Osteoblast (primary cell): ENCODE measurements at regions not wholly inside any gene's neighbourhood (a gene's known extent, or its start where the extent isn't known, plus 50 kb on each side); places are given as distances from the start of the nearest gene placed in this dataset.

Experiments
- DNase-seq: peaks from one replicate; pipeline ENCODE4 v3.0.0; 2011; ENCODE audit warnings: low spot score, mixed read lengths; ENCODE audit not compliant: insufficient read length; ENCODE audit errors: missing footprints
- H2AFZ ChIP-seq: 2 replicates; pipeline ENCODE4 v1.6.0; 2011; ENCODE audit warnings: mild to moderate bottlenecking, low read length
- H3K27ac ChIP-seq: 2 replicates; pipeline ENCODE4 v1.5.1; 2011; ENCODE audit warnings: mild to moderate bottlenecking, low read depth, low read length, moderate library complexity
- H3K27me3 ChIP-seq: 2 replicates; pipeline ENCODE4 v1.6.0; 2012; ENCODE audit warnings: mild to moderate bottlenecking, control low read depth, inconsistent platforms, low read length, moderate library complexity; ENCODE audit not compliant: insufficient read depth
- H3K36me3 ChIP-seq: 2 replicates; pipeline ENCODE4 v1.5.1; 2011; ENCODE audit warnings: mild to moderate bottlenecking, low read length, control low read depth, moderate library complexity; ENCODE audit not compliant: insufficient read depth
- H3K4me1 ChIP-seq: 2 replicates; pipeline ENCODE4 v1.5.1; 2011; ENCODE audit warnings: mild to moderate bottlenecking, low read length, control low read depth, moderate library complexity; ENCODE audit not compliant: insufficient read depth
- H3K4me2 ChIP-seq: 2 replicates; pipeline ENCODE4 v1.6.0; 2011; ENCODE audit warnings: mild to moderate bottlenecking, low read length; ENCODE audit not compliant: insufficient read depth
- H3K4me3 ChIP-seq: fragments of 200-600 bp; sonication (generic); 3 replicates; pipeline ENCODE4 v1.5.1; 2012; ENCODE audit warnings: mild to moderate bottlenecking, low read length, inconsistent platforms; ENCODE audit not compliant: insufficient read depth
- H3K79me2 ChIP-seq: 2 replicates; pipeline ENCODE4 v1.6.0; 2012; ENCODE audit warnings: mild to moderate bottlenecking, low read length, control low read depth, inconsistent platforms; ENCODE audit not compliant: insufficient read depth
- H3K9me3 ChIP-seq: 2 replicates; pipeline ENCODE4 v1.5.1; 2011; ENCODE audit warnings: low read depth, low read length, control low read depth
- H4K20me1 ChIP-seq: 2 replicates; pipeline ENCODE4 v1.6.0; 2012; ENCODE audit warnings: mild to moderate bottlenecking, low read length, control low read depth; ENCODE audit not compliant: insufficient read depth
- TF ChIP-seq, protein P1 (sequence below): IDR thresholded peaks from 2 replicates; pipeline ENCODE4 v1.5.1; 2011; ENCODE audit warnings: mild to moderate bottlenecking, low read depth, low read length, moderate library complexity; ENCODE audit errors: extremely low read depth

DNA sequence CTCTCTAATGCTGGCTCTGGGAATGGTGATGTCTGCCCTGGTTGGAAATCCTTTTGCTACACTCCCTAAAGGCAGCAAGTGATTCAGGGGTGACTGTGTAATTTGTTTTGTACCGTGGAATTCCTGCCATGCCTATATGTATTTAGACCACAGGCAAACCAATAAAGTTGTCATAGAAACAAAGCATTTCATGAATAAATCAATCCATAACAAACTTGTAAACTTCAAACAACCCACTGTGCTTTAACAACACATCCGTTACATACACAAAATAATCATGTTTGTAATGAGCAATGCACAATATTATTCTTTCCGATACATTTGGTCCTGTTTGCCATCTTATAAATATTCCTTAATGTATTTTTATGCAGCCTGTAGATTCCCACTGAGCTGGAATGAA is 330.3 kb upstream of the SNX7 start:
- DNase-seq = no peak
- H4K20me1 ChIP-seq = no peaks in the 10 kb centered on the region
- H3K4me2 ChIP-seq = no peak overlapping the region
- no peaks in the 10 kb centered on the region for H3K9me3 ChIP-seq
- no peak overlapping the region for H2AFZ ChIP-seq
- no peaks in the 10 kb centered on the region for H3K27me3 ChIP-seq
- peak overlapping the region; percentile 48 for H3K27ac ChIP-seq
- no peak overlapping the region for H3K4me3 ChIP-seq
- H3K79me2 ChIP-seq = no peaks in the 10 kb centered on the region
- H3K36me3 ChIP-seq = no peaks in the 10 kb centered on the region
- TF ChIP-seq, protein P1, sequence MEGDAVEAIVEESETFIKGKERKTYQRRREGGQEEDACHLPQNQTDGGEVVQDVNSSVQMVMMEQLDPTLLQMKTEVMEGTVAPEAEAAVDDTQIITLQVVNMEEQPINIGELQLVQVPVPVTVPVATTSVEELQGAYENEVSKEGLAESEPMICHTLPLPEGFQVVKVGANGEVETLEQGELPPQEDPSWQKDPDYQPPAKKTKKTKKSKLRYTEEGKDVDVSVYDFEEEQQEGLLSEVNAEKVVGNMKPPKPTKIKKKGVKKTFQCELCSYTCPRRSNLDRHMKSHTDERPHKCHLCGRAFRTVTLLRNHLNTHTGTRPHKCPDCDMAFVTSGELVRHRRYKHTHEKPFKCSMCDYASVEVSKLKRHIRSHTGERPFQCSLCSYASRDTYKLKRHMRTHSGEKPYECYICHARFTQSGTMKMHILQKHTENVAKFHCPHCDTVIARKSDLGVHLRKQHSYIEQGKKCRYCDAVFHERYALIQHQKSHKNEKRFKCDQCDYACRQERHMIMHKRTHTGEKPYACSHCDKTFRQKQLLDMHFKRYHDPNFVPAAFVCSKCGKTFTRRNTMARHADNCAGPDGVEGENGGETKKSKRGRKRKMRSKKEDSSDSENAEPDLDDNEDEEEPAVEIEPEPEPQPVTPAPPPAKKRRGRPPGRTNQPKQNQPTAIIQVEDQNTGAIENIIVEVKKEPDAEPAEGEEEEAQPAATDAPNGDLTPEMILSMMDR = no peak
- H3K4me1 ChIP-seq = peaks cover 38% of the 10 kb centered on the region

DNA sequence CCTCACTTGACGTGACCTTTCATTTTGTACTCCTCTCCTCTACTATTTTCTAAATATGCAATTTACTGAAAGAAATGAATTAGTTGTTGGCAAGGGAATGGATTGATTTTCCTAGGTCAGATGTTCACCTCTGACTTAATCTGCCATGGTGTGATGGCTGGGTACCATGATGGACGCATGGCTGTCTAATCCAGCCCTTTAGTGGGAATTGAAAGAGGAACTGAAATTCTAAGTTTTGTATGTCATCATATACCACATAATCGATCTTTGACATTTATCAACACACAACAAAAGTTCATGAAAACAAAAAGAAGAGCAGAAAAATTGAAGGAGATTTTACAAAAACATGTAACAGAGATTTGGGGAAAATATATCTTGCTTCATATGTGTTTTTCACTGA is 331.3 kb upstream of the SNX7 start:
- Histone ChIP-seq H3K9me3 (no peaks in the 10 kb centered on the region), H3K4me2 (no peak overlapping the region), H4K20me1 (no peaks in the 10 kb centered on the region), H2AFZ (no peak overlapping the region), H3K27ac (no peak overlapping the region), H3K27me3 (no peaks in the 10 kb centered on the region), H3K36me3 (no peaks in the 10 kb centered on the region), H3K79me2 (no peaks in the 10 kb centered on the region), H3K4me1 (peaks cover 46% of the 10 kb centered on the region), H3K4me3 (no peak overlapping the region)
- TF ChIP-seq, protein P1 = no peak
- DNase-seq = no peak

DNA sequence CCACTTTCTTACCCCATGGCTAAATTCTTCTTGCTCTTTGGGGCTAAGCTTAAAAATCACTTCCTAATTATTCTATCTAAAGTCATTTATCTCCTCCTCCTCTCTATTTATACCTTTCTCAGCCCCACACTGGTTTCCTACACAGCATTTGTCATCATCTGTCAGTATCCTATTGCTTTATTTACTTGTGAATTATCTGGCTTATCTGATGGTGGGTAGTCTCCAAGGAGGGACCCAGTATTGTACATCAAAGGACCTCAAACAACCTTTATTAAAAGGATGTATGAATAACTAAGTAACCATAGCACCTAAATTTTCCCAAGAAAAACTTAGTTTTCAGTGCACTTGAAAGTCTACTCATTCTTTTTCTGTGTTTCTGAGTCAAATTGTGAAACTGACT is 332.7 kb upstream of the SNX7 start:
- Histone ChIP-seq H3K4me3 (no peak overlapping the region), H3K4me1 (peaks cover 60% of the 10 kb centered on the region), H4K20me1 (no peaks in the 10 kb centered on the region), H3K9me3 (no peaks in the 10 kb centered on the region), H3K36me3 (no peaks in the 10 kb centered on the region), H3K79me2 (no peaks in the 10 kb centered on the region), H3K27ac (no peak overlapping the region), H3K27me3 (no peaks in the 10 kb centered on the region), H3K4me2 (no peak overlapping the region), H2AFZ (no peak overlapping the region)
- DNase-seq = no peak
- TF ChIP-seq, protein P1 = no peak

DNA sequence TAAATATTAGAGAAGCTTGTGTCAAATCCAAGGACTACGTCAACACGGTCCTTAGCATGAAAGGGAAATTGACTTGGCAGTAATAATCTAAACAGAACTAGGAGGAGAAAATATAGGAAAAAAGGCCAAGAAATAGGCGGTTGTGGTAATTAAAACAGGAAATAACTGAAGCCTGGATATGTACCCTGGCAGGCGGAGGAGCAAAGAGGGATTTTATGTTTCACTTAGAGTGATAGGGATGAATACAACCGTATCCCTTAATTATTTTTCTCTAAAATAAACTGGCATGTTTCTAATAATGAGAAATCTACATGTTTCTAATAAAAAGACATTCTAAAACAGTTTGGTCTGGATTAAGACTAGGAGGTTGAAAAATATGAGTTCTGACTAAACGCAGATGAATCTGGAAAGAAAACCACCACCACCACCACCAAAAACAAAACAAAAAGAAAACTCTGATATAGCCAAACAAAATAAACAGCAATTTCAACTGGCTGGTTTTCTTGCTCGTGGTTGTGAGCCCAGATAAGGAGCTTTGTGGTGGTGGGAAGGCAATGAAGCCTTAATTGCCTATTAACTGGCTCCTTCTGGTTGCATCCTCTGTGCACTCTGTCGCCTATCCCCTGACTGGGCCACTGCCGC is 334.2 kb upstream of the SNX7 start:
- Histone ChIP-seq H3K79me2 (no peaks in the 10 kb centered on the region), H3K4me2 (peak overlapping the region; percentile 54), H2AFZ (no peak overlapping the region), H3K9me3 (no peaks in the 10 kb centered on the region), H4K20me1 (no peaks in the 10 kb centered on the region), H3K4me3 (no peak overlapping the region), H3K36me3 (no peaks in the 10 kb centered on the region), H3K4me1 (peaks cover 75% of the 10 kb centered on the region), H3K27ac (peak overlapping the region; percentile 81), H3K27me3 (no peaks in the 10 kb centered on the region)
- TF ChIP-seq, protein P1 = no peak
- DNase-seq = no peak
